ENCODE measurements at regions not wholly inside any gene's neighbourhood (a gene's known extent, or its start where the extent isn't known, plus 50 kb on each side); places are given as distances from the start of the nearest gene placed in this dataset.

DNA sequence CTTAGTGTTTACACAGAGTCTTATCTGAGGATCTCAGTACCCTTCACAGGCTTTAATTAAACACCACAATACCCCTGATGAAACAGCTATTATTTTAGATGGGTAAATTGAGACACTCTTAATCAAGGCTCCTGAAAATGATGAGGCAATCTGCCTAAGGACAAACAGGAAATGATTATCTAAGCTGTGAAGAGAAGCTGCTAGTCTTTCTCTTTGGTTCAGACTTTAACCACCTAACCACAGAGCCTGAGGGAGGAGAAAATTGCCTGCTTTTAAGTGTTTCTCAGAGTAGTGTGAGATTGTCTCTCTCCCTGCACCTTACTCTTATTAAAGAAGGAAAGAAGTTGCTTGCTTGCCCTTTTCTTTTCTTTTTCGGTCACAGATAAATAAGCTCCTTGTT lies 364.3 kb upstream of the ADAMTS9 start:
- ATAC-seq (ENCODE audit: low read depth) (no peak), DNase-seq (no peak)
- H3K27ac Mint-ChIP-seq, result no peak overlapping the region
- POLR2A ChIA-PET, result no interaction called here
- no peak overlapping the region for H3K4me3 Mint-ChIP-seq
- no peaks in the 10 kb centered on the region for H3K36me3 Mint-ChIP-seq
- H3K9me3 Mint-ChIP-seq, result peaks cover 3% of the 10 kb centered on the region
- no peaks in the 10 kb centered on the region for H3K27me3 Mint-ChIP-seq
- H3K4me1 Mint-ChIP-seq, result no peaks in the 10 kb centered on the region

DNA sequence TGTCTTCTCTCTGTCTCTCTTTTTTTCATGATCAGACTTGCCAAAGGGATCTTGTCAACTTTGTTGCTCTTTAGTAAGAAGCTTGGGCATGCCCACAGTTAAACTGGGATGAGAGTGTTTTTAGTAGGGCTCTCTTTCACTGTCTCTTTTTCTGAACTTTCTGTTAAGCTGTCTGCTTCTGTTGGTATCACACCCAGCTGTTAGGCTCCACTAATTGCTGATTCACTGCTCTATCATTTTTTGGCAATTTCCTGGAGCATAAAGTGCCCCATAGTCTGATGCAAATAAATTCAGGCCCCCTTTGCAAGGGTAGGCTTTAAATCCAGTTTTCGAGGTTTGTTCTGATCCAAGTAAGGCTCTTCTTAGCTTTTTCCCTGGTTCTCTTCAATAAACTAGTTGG lies 360.4 kb upstream of the ADAMTS9 start:
- Mint-ChIP-seq H3K4me1 (no peaks in the 10 kb centered on the region), H3K27ac (no peak overlapping the region), H3K36me3 (no peaks in the 10 kb centered on the region), H3K4me3 (no peak overlapping the region), H3K27me3 (no peaks in the 10 kb centered on the region), H3K9me3 (peaks cover 4% of the 10 kb centered on the region)
- ATAC-seq (ENCODE audit: low read depth), result no peak
- POLR2A ChIA-PET, result no interaction called here
- DNase-seq, result no peak

DNA sequence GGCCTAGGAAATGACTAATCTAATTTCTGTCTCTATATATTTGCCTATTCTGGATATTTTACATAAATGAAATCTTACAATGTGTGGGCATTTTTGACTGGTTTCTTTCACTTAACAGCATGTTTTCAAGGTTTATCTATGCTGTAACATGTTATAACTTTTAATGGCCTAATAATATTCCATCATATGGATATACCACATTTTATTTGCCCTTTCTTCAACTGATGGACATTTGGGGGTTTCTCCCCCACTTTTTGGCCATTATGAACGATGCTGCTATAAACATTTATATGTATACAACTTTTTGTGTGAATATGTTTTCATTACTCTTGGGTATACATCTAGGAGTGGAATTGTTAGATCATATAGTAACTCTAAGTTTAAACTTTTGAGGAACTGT lies 357.3 kb upstream of the ADAMTS9 start:
- Mint-ChIP-seq H3K27ac (no peak overlapping the region), H3K4me1 (no peaks in the 10 kb centered on the region)

DNA sequence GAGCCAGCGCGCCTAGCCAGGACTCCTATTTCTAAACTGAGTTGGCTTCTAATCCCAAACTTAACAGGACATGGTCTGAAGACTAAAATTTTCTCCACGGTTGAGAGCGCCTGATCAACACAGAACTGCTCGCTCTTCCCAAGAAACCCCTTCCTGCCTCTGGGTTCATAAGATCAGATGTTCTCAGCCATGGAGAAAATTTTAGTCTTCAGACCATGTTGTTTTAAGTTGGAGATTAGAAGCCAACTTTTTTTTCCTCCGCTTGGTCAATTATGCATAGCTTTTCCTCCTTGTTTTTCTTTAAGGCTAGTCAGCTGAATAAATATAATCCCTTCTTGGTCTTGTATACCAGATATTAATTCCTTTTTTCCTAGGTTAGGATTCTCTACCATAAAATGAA lies 356.6 kb upstream of the ADAMTS9 start:
- H3K27me3 Mint-ChIP-seq, result no peaks in the 10 kb centered on the region
- no peaks in the 10 kb centered on the region for H3K4me1 Mint-ChIP-seq
- H3K36me3 Mint-ChIP-seq, result no peaks in the 10 kb centered on the region
- H3K27ac Mint-ChIP-seq, result no peak overlapping the region
- ATAC-seq (ENCODE audit: low read depth) (no peak), DNase-seq (no peak)
- peaks cover 2% of the 10 kb centered on the region for H3K9me3 Mint-ChIP-seq
- H3K4me3 Mint-ChIP-seq, result no peak overlapping the region
- POLR2A ChIA-PET, result no interaction called here

More for the DNA sequence above, 357.3 kb upstream of the ADAMTS9 start:
- DNase-seq (no peak), ATAC-seq (ENCODE audit: low read depth) (no peak)
- POLR2A ChIA-PET, result no interaction called here
- H3K4me3 Mint-ChIP-seq, result no peak overlapping the region
- no peaks in the 10 kb centered on the region for H3K27me3 Mint-ChIP-seq
- H3K9me3 Mint-ChIP-seq, result peaks cover 4% of the 10 kb centered on the region
- H3K36me3 Mint-ChIP-seq, result no peaks in the 10 kb centered on the region

DNA sequence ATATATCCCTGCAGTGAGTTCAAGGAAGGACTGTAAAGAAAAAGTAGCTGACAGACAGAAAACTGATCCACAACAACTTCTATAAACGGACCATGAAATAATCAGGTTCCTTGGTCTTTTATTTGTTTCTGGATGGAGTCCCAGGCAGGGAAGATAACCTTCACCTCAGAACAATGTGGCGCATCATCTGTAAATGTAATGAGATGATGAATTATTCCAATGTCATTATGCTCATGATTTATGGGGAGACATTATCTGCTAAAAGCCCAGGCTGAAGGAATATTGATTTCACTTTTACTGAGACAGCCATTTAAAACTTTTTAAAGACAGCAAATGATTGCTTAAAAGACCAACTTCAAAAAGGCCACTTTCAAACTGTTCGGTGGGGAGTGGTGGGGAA lies 354.9 kb upstream of the ADAMTS9 start:
- Mint-ChIP-seq H3K36me3 (no peaks in the 10 kb centered on the region), H3K4me3 (no peak overlapping the region), H3K27ac (no peak overlapping the region), H3K4me1 (no peaks in the 10 kb centered on the region), H3K27me3 (no peaks in the 10 kb centered on the region), H3K9me3 (peaks cover 2% of the 10 kb centered on the region)
- POLR2A ChIA-PET, result no interaction called here
- no peak for ATAC-seq (ENCODE audit: low read depth)
- DNase-seq, result no peak

DNA sequence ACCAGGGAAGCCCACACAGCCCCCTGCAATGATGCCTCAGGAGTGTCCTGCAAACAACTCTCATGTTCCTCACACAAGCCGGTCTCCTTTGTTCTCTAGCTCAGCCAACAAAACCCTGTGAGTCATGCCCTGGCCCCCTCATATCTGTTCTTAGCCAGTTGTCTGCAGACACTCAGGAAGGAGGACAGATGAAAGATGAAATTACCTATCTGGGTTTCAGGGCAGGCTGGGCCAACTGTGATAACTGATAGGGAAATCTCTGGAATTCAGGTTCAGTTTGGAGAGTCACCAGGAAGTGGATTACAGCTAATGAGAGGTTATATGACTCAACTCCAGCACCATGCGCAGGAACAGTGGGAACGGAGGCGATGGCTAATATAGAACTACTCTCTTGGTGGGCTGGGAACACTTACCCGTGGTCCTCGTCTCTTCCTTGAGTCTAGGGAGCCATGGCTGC lies 352.0 kb upstream of the ADAMTS9 start:
- Mint-ChIP-seq H3K4me3 (no peak overlapping the region), H3K36me3 (no peaks in the 10 kb centered on the region), H3K27me3 (no peaks in the 10 kb centered on the region), H3K4me1 (no peaks in the 10 kb centered on the region), H3K9me3 (peaks cover 1% of the 10 kb centered on the region), H3K27ac (no peak overlapping the region)
- POLR2A ChIA-PET, result no interaction called here
- no peak for DNase-seq
- ATAC-seq (ENCODE audit: low read depth), result no peak

DNA sequence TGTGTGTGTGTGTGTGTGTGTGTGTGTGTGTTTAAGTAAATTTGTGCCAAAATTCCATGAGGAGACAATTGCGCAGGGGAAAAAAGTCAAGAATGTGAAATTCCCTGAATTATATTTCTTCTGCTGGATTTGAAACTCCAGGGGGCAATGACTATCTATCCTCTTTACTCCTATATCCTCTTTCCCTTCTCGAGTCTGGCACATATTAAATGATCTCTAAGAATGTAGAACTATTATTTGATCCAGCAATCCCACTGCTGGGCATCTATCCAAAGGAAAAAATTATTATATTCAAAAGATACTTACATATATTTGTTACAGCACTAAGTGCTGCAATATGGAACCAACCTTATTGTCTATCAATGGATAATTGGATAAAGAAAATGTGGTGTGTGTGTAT lies 350.1 kb upstream of the ADAMTS9 start:
- no peaks in the 10 kb centered on the region for H3K4me1 Mint-ChIP-seq
- DNase-seq (no peak), ATAC-seq (ENCODE audit: low read depth) (no peak)
- POLR2A ChIA-PET, result no interaction called here
- no peak overlapping the region for H3K27ac Mint-ChIP-seq
- H3K9me3 Mint-ChIP-seq, result peaks cover 3% of the 10 kb centered on the region
- no peaks in the 10 kb centered on the region for H3K27me3 Mint-ChIP-seq
- no peaks in the 10 kb centered on the region for H3K36me3 Mint-ChIP-seq
- no peak overlapping the region for H3K4me3 Mint-ChIP-seq

DNA sequence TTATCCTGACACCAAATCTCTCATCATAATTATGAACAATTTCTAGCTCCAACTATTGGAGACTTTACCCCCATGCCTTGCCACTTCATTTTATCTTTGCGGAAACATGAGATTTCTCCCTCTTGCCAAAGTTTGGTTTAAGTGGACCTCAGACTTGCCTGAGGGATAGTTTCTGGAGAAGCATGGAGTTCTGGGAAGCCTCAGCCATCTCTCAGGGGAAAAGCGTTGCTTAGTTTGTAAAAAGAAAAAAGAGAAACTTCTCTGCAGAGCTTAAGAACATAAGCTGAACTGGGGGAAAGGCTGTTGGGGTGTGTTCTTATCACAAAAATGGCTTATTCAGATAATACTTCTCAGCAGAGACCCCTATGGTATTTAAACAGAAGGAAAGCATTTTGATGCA lies 347.4 kb upstream of the ADAMTS9 start:
- no peaks in the 10 kb centered on the region for H3K27me3 Mint-ChIP-seq
- H3K4me1 Mint-ChIP-seq, result no peaks in the 10 kb centered on the region
- DNase-seq (no peak), ATAC-seq (ENCODE audit: low read depth) (no peak)
- POLR2A ChIA-PET, result no interaction called here
- no peaks in the 10 kb centered on the region for H3K36me3 Mint-ChIP-seq
- peaks cover 5% of the 10 kb centered on the region for H3K9me3 Mint-ChIP-seq
- H3K27ac Mint-ChIP-seq, result no peak overlapping the region
- no peak overlapping the region for H3K4me3 Mint-ChIP-seq

DNA sequence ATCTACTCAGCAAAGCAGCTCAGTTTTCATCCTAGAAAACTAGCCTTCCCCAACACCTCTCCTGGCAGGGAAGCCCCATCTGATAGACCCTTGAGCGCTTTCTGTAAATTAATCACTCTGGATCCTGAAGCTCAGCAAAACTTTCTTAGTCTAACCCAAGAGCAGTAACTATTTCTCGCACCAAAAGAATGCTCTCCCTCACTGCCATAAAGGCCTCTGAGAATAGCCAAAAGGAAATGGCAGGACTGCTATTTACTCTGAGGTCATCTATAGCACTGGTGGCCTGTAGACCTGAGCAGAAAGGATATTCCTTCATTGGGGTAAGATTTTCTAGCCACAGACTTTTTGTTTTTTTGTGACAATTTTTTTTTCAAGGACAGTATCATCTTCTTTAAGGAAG lies 345.8 kb upstream of the ADAMTS9 start:
- H3K27ac Mint-ChIP-seq, result no peak overlapping the region
- H3K27me3 Mint-ChIP-seq, result no peaks in the 10 kb centered on the region
- no peak overlapping the region for H3K4me3 Mint-ChIP-seq
- DNase-seq, result no peak
- POLR2A ChIA-PET, result no interaction called here
- peaks cover 5% of the 10 kb centered on the region for H3K9me3 Mint-ChIP-seq
- H3K36me3 Mint-ChIP-seq, result no peaks in the 10 kb centered on the region
- H3K4me1 Mint-ChIP-seq, result no peaks in the 10 kb centered on the region
- no peak for ATAC-seq (ENCODE audit: low read depth)

DNA sequence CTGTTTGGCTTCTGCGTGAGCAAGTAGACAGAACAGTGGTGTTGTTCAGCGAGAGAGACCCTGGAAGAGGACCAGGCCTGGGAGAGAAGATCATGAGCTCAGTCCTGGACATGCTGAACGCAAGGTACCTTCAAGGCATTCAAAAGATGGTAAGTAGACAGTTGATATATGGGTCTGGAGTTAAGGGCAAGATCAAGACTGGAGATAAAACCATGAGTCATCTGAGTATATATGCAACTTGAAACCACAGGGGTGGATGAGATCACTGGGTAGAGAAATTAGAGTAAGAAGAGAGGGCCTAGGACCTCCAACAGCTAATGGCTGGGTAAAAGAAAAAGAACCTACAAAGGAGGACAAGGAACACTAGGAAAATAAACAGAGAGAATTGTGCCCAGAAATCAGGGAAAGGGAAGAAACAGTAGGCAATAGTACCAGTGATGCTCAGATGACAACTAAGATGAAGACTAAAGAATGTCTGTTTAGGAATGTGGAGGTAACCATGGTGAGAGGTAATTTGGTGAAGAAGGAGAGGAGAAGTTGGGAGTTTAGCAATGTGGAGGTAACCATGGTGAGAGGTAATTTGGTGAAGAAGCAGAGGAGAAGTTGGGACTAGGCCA lies 343.2 kb upstream of the ADAMTS9 start:
- Mint-ChIP-seq H3K27ac (no peak overlapping the region), H3K4me3 (no peak overlapping the region), H3K9me3 (peaks cover 5% of the 10 kb centered on the region), H3K4me1 (no peaks in the 10 kb centered on the region), H3K36me3 (no peaks in the 10 kb centered on the region), H3K27me3 (no peaks in the 10 kb centered on the region)
- no peak for DNase-seq
- ATAC-seq (ENCODE audit: low read depth), result no peak
- POLR2A ChIA-PET, result no interaction called here

DNA sequence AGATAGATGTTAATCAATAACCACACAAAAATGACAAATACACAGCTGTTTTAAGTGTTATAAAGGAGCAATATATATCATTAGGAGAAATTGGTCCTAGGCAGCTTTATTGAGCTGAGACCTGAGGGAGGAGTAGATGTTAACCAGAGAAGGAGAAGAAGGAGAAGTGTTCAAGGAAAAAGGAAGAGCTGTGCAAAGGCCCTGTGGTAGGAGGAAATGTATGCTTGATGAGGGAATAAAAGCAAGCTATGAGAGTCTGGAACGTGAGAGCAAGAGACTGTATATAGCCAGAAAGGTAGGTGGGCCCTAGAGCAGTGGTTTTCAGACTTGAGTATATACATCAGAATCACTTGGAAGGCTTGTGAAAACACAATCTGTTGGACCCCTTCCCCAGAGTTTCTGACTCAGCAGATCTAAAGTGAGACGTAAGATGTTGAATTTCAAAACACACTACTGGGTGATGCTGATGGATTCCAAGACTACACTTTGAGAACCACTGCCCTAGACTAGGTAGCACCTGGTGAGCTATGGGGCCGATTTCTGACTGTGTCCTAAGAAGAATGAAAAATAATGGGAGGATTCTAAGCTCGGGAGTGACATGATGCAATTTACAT lies 342.3 kb upstream of the ADAMTS9 start:
- Mint-ChIP-seq H3K27ac (no peak overlapping the region), H3K4me1 (no peaks in the 10 kb centered on the region)
- POLR2A ChIA-PET, result no interaction called here

DNA sequence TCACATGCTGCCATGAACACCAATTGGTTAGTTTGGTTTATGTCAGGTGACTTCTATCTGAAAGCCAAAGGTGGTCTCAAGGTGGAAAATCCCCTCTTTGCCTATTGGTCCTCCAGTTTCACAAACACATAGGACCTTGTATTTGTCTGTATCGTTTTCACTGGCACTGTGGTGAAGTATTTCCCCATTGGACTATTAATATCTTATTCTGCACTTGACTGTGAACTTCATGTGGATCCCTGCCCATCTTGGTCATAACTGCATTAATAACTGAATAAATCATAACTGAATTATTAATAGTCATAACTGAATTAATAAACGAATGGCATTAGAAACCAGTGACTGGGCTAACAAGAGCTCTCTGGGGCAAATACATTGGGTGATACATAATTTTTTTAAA lies 341.3 kb upstream of the ADAMTS9 start:
- Mint-ChIP-seq H3K36me3 (no peaks in the 10 kb centered on the region), H3K9me3 (peaks cover 5% of the 10 kb centered on the region), H3K4me3 (no peak overlapping the region), H3K27me3 (no peaks in the 10 kb centered on the region), H3K4me1 (no peaks in the 10 kb centered on the region), H3K27ac (no peak overlapping the region)
- POLR2A ChIA-PET, result no interaction called here
- DNase-seq, result no peak
- ATAC-seq (ENCODE audit: low read depth), result no peak

More for the DNA sequence above, 342.3 kb upstream of the ADAMTS9 start:
- ATAC-seq (ENCODE audit: low read depth) (no peak), DNase-seq (no peak)
- H3K4me3 Mint-ChIP-seq, result no peak overlapping the region
- peaks cover 5% of the 10 kb centered on the region for H3K9me3 Mint-ChIP-seq
- H3K27me3 Mint-ChIP-seq, result no peaks in the 10 kb centered on the region
- no peaks in the 10 kb centered on the region for H3K36me3 Mint-ChIP-seq

DNA sequence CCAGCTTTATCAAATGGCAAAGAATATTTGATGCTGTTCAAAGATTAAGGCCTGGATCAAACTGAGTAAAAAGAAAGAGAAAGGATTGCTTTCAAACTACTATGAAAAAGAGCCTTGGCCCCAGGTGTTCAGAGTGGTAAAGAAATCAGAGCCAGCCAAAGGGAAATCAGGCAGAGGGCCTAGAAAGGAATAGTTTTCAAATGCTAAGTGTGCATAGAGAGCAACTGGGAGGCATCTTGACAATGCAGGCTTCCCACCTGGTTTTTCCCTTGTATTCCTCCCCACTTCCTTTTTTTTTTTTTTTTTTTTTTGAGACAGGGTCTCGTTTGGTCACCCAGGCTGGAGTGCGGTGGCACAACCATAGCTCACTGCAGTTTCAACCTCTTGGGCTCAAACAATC lies 340.2 kb upstream of the ADAMTS9 start:
- H3K27me3 Mint-ChIP-seq, result no peaks in the 10 kb centered on the region
- no peak overlapping the region for H3K4me3 Mint-ChIP-seq

DNA sequence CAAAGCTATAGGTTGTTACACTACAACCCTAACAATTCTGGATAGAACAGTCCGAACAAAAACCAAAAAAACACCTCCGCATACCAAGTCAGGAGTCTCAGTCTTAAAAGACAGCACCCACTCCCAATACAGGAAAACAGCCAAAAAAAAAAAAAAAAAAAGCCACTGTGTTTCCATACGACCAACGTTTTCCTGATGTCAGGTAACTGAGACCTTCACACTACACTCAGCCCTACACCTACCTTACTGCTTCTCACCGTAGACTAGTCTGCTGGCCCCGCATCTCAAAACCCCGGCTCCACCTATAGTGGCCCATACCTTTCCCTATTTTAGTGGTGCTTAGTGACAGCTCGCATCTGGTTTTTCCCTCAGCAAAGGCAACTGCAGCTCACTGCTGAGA lies 339.5 kb upstream of the ADAMTS9 start:
- ATAC-seq (ENCODE audit: low read depth) (no peak), DNase-seq (no peak)
- Mint-ChIP-seq H3K9me3 (peaks cover 3% of the 10 kb centered on the region), H3K36me3 (peaks cover 2% of the 10 kb centered on the region), H3K4me3 (no peak overlapping the region), H3K27ac (no peak overlapping the region), H3K4me1 (no peaks in the 10 kb centered on the region), H3K27me3 (no peaks in the 10 kb centered on the region)
- POLR2A ChIA-PET, result no interaction called here

More for the DNA sequence above, 340.2 kb upstream of the ADAMTS9 start:
- Mint-ChIP-seq H3K9me3 (peaks cover 4% of the 10 kb centered on the region), H3K4me1 (no peaks in the 10 kb centered on the region), H3K36me3 (peaks cover 2% of the 10 kb centered on the region), H3K27ac (no peak overlapping the region)
- POLR2A ChIA-PET, result no interaction called here
- DNase-seq (no peak), ATAC-seq (ENCODE audit: low read depth) (no peak)

DNA sequence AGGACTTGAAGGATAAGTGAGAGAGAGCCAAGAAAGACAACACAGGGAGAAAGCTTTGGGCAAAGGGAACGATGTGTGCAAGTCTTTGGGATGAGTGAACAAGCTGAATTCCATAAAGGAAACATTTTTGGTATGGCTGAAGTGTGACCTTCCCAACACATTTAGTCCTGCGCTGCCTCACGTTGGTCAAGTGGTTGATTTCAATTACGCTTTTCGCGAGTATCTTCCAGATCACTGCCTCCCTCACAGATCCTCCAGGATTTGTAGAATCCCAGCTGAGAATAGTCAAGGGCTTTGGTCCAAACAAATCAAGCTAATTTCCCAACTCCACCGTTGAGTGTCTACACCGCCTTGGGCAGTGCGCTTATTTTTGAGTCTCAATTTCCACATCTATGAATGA lies 338.4 kb upstream of the ADAMTS9 start:
- ATAC-seq (ENCODE audit: low read depth) (no peak), DNase-seq (no peak)
- Mint-ChIP-seq H3K27me3 (no peaks in the 10 kb centered on the region), H3K27ac (no peak overlapping the region), H3K4me3 (no peak overlapping the region), H3K4me1 (no peaks in the 10 kb centered on the region), H3K36me3 (peaks cover 2% of the 10 kb centered on the region), H3K9me3 (peaks cover 2% of the 10 kb centered on the region)
- POLR2A ChIA-PET, result no interaction called here
